ENCODE measurements at regions not wholly inside any gene's neighbourhood (a gene's known extent, or its start where the extent isn't known, plus 50 kb on each side); places are given as distances from the start of the nearest gene placed in this dataset.
"Not testable (repeated sequence)": the region's sequence is repeated elsewhere in the genome, so short reads cannot be mapped to it uniquely, and the experiment has no call there.

DNA sequence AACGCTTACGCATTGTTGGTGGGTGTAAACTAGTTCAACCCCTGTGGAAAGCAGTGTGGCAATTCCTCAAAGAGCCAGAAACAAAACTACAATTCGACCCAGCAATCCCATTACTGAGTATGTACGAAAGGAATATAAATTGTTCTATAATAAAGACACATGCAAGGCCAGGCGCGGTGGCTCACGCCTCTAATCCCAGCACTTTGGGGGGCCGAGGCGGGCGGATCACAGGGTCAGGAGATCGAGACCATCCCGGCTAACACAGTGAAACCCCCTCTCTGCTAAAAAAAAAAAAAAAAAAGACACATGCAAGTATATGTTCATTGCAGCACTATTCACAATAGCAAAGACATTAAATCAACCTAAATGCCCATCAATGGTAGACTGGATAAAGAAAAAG, 217.6 kb upstream of the ISL1 start:
- not testable (repeated sequence) for DNase-seq (ENCODE audit: low read depth)

DNA sequence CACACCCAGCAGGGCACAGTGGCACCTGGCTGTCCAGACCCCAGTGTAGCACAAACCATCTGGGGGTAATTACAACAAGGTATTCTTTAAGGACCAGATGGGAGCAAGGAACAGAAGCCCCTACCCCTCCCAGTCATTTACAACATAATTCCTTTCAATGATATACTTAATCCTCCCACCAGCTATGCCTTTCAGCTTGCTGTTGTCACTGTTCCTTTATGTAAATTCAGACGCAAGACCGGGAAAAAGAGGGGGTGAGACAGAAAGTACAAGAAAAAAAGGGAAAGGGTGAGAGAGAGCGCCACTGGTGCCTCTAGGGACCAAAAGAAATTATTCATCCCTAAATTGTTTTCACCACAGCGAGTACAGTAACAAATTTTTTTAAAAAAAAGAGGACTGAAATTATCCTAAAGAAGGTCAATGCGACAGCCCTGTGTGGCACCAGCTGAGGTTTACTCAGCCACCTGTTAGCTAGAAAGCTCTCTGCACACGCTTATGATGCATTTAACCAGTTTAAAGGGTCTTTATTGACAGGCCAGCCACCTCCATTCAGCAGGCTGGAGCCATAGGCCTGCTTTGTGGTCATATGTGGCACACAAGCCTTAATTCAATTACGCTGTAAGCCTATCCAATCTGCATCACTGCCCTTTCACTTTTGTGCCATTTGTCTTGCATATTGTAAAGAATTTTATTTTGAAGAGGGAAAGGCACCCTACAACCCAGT, 210.2 kb upstream of the ISL1 start:
- no peak for DNase-seq (ENCODE audit: low read depth)

DNA sequence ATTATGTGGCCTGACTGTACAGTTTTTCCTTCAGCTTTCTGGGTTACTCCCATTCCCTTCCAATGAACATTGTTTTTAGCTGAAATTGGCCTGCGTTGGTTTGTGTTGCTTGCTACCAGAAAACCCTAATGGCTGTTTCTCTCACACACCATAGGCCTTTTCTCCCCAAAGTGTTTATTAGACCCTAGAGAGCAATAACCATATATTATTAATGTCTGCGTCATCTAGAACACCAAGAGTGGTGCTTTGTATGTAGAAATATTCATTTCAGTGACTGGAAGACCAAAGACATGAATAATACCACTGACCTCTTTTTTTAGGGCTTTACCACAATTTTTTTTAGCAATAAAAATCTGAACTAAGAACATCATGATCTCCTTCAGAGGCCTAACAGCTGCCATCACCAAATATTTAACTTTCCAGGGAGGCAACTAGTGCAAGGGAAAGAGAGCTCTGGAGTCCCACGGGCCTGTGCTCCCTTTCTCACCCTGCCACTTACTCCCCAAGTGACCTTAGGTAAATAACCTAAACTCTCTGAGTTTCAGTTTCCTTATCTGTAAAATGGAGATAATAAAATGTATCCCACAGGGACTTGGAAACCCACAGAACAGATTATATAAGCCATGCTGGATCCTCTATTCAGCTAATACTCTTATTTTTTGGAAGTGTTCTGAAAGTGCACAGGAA, 201.9 kb upstream of the ISL1 start:
- DNase-seq (ENCODE audit: low read depth) = no peak

GRCh38 chr5:51185850-51186329, 197.4 kb upstream of the ISL1 start:
- DNase-seq (ENCODE audit: low read depth) = no peak

DNA sequence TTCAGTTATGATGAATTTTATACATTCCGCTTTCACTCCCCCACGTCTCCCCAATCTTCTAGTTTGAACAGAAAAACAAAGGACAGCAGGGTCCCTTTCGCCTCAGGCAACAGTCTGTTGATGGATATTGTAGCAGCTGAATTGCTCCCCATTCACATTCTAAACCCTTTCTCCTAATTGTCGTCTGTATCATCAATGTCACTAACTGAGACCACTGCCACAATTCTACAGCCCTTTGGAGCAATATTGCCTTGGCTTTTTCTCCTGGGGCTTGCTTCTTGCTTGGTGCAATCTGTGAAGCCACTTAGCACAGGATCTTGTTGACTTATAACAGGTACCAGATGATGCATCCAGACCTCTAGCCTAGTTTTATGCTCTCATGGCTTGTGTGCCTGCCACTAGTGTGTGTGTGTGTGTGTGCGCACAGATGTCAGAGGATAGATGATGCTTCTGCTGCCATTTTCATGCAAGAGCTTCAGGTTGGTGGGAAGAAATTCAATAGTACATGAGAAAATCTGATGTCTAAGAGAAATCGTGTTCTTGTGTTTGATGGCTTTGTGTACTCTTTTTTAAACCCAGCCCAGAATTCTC, 195.2 kb upstream of the ISL1 start:
- DNase-seq (ENCODE audit: low read depth) = no peak

DNA sequence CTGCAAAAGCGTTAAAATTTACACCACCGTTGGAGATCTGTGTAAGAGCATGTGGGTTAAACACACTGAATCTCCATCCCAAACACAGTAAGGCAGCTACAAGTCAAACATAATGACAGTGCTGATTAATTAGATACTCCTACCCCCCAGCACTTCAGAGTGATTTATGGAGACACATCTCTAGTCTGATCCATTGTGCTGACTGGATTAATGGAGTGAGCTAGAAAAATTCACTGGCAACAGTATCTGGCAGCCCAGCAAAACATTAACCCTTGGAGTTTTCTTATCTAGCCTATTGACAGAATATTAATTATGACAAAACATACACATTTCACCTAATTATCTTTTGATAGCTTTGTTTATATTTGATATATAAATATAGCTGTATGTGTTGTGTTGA, 188.6 kb upstream of the ISL1 start:
- no peak for DNase-seq (ENCODE audit: low read depth)

DNA sequence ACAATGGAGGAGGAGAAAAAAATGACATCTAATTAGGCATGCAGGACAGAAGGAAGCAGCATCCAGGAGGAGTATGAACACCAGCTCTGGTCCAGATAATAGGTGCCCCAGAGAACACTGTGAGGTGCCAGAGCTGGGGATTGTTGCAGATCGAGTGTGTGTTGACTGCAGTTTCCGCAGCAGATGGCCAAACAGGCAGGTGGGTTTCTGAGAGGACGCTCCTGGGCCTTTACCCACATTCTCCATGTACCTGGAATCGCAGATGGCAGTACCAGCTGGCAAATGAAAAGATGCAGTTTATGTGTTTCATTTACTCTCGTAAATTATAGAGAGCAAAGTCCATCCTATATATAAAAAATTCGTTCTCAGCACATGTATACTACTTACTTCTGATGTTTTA, 182.2 kb upstream of the ISL1 start:
- DNase-seq (ENCODE audit: low read depth) = no peak

DNA sequence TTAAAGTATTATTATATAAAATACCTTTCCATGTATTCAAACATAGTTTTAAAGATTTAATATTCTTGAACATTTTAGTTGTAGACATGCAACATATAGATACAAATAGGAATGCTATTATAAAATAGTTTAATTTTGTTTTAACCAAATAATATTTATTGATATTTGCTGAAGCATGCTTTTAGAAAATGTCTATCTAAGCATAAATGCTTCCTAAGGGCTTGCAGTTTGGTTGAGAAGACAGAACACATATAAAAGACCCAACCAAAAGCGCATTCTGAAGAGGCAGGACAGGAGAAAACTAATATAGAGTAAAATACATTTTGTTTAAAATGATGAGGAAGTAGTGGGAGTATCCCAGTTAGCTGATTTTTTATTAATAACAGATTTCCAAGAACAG, 181.5 kb upstream of the ISL1 start:
- no peak for DNase-seq (ENCODE audit: low read depth)

- no peak for DNase-seq (ENCODE audit: low read depth)
These were observed 181.1 kb upstream of the ISL1 start for GRCh38 chr5:51202161-51202560.

GRCh38 chr5:51203598-51203997, 179.7 kb upstream of the ISL1 start:
- DNase-seq (ENCODE audit: low read depth) = no peak

DNA sequence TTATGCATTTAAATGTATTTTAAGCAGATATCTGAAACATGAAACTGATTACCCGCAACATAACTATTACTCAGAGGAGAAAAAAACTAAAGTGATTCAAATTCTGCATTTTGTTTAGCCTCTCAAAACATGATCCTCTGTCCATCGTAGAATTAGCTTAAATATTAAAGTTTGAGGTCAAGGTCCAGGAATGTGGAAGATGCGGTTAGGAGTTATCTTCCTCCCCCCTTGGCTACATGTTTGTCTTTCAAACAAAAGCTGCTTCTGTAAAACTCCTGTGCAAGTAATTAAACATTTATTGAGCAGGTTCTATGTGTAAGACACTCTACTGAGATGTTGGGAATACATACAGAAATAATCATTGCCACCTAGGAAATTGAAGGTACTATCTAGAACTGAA, 175.0 kb upstream of the ISL1 start:
- DNase-seq (ENCODE audit: low read depth) = no peak

DNA sequence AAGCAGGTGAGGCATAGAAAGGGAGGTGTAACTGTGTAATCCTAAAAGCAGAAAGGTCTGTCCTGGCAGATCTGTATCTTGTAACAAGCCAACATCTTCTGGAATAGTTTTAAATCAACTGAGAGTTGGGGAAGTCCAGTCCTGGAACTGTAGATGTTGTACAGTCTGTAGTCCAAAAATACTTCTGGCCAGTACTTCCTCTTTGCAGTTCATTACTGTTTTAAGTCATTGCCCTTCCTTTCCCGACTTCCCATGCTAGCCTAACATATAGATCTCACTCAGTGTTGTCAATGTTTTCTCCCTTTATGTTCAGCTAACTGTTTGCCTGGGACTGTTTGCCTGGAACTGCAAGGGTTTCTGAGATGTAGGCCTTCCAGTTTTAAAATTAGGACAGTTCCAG, 168.5 kb upstream of the ISL1 start:
- DNase-seq (ENCODE audit: low read depth) = no peak

DNA sequence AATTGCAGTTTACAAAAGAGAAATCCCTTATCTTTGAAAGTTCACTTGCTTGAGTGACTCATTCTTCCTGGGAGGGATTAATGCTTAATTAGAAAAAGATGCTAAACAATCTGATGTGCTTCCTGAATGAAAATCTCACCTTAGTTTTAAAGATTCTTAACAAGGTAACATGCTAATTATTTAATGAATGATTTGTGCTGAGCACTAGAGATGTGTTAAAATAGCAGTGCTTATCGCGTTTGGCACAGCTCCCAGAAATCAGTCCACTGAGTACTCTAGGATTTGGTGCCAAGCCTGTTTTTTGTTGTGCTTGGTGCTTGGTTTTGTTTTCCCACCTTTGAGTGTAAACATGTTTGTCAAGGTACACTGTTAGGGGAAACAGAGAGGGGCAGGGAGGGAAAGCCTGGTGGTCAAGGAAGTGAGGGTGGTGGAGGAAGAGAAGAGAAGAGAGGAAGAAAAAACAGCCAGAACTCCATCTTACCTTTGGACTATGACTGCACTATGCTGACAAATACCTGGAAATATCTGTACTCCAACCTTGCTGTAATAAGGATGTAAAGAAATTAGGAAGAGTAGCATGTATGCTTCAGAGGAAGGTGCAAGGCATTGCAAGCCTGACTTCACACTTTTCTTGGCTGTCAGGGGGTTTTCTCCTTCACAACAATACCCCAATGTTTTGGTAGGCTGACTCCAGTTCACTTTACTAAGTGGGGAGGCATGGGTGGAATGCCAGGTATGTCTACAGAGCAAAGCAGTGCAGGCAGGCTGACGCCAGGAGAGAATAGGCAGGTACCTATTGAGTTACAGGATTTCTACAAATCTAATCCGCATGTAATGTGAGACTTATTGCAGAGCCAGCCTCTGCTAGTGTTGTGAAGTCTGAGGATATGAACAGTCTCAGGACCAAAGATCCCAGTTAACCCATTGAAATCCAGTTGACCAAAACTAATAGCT, 157.2 kb upstream of the ISL1 start:
- DNase-seq (ENCODE audit: low read depth) = no peak

DNA sequence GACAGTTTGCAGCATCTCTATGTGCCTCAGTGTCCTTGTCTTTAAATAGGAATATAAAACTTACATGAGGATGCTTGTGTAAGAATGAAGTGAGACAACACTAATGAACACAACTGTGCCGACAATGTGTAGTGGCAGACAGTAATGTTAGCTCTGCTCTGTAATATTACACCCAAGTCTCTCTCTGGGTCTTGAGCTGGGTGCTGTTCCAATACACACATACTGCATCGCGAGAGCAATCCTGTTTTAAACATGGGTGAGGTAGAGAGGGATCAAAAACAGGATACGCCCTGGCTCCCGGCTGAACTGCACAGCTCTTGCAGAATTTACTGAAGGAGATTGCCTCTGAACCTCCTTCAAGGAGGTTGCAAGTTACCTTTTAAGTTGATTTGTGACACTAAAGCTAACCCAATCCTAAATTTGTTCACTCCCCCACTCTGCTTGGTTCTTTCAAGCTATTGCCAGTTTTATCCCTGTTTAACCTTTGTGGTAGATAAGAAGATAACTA, 155.2 kb upstream of the ISL1 start:
- DNase-seq (ENCODE audit: low read depth) = no peak

DNA sequence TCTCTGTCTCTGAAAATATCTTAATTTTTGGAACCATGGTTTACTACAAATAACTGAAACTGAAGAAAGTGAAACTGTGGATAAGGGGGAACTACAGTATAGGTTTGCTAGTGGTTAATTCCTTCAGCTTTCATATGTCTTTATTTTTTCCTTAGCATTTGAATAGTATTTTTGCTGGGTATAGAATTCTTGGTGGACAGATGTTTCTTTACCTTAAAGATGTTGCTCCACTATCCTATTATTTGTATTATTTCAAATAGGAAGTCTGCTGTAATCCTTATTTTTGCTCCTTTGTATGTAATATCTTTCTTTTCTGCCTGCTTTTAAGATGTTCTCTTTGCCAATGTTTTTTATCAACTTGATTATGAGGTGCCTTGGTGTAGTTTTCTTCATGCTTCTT, 152.9 kb upstream of the ISL1 start:
- no peak for DNase-seq (ENCODE audit: low read depth)

DNA sequence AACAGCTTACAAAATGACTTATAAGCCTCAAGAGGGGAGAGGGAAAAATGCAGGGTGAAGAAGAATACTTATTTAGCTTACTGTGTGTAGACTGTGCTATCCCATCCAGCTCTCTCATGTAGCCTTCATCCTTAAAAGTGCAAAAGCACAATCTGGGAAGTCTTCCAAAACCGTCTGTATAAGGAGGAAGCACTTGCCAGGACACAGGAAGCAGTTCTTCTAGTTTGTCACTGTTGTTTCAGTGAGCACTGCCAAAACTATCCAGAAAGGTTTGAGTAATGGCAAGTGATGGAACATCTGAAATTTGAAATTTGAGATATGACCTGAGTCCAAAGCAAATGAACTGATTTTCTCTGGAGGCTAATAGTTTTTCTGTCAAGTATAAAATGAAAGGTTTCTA, 140.8 kb upstream of the ISL1 start:
- DNase-seq (ENCODE audit: low read depth) = no peak

- not testable (repeated sequence) for DNase-seq (ENCODE audit: low read depth)
These were observed 132.3 kb upstream of the ISL1 start for GRCh38 chr5:51250957-51251356.

DNA sequence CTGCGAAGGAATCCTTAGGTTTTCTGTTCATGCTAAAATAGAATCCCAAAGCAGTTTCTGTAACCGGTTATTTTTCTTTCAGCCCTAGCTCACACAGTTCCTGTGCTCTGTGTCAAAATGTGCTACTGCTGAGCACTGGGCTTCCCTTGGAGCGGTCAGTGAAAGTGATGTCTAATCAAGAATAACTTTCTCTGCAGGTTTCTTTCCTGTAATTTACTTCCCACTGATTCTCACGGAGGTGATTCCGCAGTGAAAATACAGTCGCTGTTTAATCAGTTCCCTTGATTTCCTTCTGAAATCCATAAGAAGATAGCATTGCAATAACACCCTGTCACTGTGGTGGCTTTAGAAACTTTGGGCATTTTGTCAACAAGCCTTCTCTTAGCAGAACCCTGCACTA, 112.0 kb upstream of the ISL1 start:
- DNase-seq (ENCODE audit: low read depth) = no peak

DNA sequence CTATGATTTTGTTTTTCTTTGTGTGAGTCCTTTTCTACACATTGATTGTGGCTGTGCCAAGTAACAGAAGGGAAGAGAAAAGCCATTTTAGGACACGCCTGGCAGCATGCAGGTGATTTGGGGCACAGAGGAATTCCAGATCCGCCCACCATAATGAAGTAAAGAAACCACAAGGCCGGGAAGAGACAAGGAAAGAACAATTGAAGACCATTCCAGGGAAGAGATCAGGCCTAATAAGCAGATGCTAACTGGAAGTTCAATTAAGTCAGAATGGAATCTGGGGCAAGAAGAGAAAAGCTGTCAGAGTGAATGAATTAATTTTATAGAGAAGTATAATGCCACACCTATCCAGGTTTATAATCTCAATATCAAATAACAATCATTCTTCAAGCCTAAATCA, 110.2 kb upstream of the ISL1 start:
- DNase-seq (ENCODE audit: low read depth) = no peak

GRCh38 chr5:51273871-51274270, 109.4 kb upstream of the ISL1 start:
- no peak for DNase-seq (ENCODE audit: low read depth)

DNA sequence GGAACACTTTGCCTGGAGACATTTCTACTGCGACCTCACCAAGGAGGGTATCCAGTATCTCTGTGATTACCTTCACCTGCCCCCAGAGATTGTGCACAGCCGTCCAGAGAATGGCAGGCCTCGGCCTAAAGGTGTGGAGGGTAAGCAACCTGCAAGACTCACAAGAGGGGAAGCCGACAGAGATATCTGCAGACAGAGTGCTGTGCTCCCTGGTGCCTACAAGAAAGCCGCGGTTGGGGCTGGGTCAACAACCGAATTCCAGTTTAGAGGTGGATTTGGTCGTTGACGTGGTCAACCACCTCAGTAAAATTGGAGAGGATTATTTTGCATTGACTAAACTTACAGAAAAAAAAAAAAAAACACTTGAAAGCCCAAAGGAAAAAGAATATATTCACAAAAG, 107.8 kb upstream of the ISL1 start:
- DNase-seq (ENCODE audit: low read depth) = no peak

- no peak for DNase-seq (ENCODE audit: low read depth)
These were observed 107.0 kb upstream of the ISL1 start for GRCh38 chr5:51276250-51276649.

All from HS-27A (cell line).